Stomach (tissue), 8 donors: ENCODE measurements at regions not wholly inside any gene's neighbourhood (a gene's known extent, or its start where the extent isn't known, plus 50 kb on each side); places are given as distances from the start of the nearest gene placed in this dataset.
"Not testable (repeated sequence)": the region's sequence is repeated elsewhere in the genome, so short reads cannot be mapped to it uniquely, and the experiment has no call there.

ENCODE experiments used
- DNase-seq, 2 donors: peaks; one replicate each; pipeline versions ENCODE4 v3.0.0 to v3.0.0-alpha.2; 2013 to 2019
- H3K27ac ChIP-seq, 5 donors: fragments of 200-600 bp in 4 of 5; sonication (generic) in 4 of 5; one replicate each; pipeline ENCODE4 v1.5.1; 2013 to 2019; ENCODE audit warnings: mild to moderate bottlenecking in 1 of 5, moderate library complexity in 1 of 5
- H3K27me3 ChIP-seq, 3 donors: fragments of 200-600 bp; sonication (generic); one replicate each; pipeline ENCODE4 v1.5.1; 2017 to 2019; ENCODE audit warnings: mixed run types in 1 of 3
- H3K36me3 ChIP-seq, 4 donors: fragments of 200-600 bp; sonication (generic); 1 replicate in 3 of 4; 2 replicates in 1 of 4; pipeline ENCODE4 v1.5.1; 2016 to 2019
- H3K4me1 ChIP-seq, 4 donors: fragments of 200-600 bp; sonication (generic); one replicate each; pipeline ENCODE4 v1.5.1; 2016 to 2019
- H3K4me3 ChIP-seq, 4 donors: fragments of 200-600 bp; sonication (generic) in 3 of 4; one replicate each; pipeline ENCODE4 v1.5.1; 2016 to 2019; ENCODE audit warnings: mild to moderate bottlenecking in 1 of 4
- H3K9me3 ChIP-seq, 4 donors: fragments of 200-600 bp; sonication (generic); one replicate each; pipeline ENCODE4 v1.5.1; 2016 to 2019
- CTCF ChIP-seq, 7 experiments: fragments of 450-650 bp in 4 of 7; fragments of 200-600 bp in 3 of 7; sonication (generic) in 3 of 7; IDR thresholded peaks; one replicate each; pipeline ENCODE4 v1.5.1; 2016 to 2019; ENCODE audit warnings: antibody characterized with exemption in 7 of 7, control low read depth in 2 of 7, mild to moderate bottlenecking in 1 of 7
- EP300 ChIP-seq: sonication (generic); formaldehyde crosslinking; IDR thresholded peaks from one replicate; pipeline ENCODE4 v1.6.1; 2017; ENCODE audit warnings: antibody characterized with exemption
- POLR2A ChIP-seq, 4 donors: fragments of 450-650 bp; IDR thresholded peaks; one replicate each; pipeline ENCODE4 v1.6.1; 2016; ENCODE audit warnings: antibody characterized with exemption in 4 of 4, control low read depth in 2 of 4, mild to moderate bottlenecking in 1 of 4, moderate library complexity in 1 of 4
- POLR2AphosphoS5 ChIP-seq, 3 donors: sonication (generic); formaldehyde crosslinking; IDR thresholded peaks; one replicate each; pipeline ENCODE4 v1.6.1; 2016; ENCODE audit warnings: antibody characterized with exemption in 3 of 3
- WGBS, 5 donors: extraction: QIAGEN DNeasy Blood & Tissue Kit in 3 of 5; methylation state at CpG; one replicate each; pipeline versions ENCODE4 v1.1.5 to v1.1.7; 2013 to 2018; 5-methylcytosine and 5-hydroxymethylcytosine counted together
- intact Hi-C: fragments of 100-400 bp; cut with DNase I; formaldehyde crosslinking; loops from one replicate; pipeline ENCODE4 v1.15.1; 2023; ENCODE audit warnings: low total_unique reads
- donor health status: healthy with polysubstance abuse.
- donor health status: Bipolar disorder and iron deficiency.
- donor health status: healthy.

GRCh38 chr3:178139116-178139515, 397.1 kb upstream of the KCNMB2 start:
- no peaks in the 10 kb centered on the region for H3K27me3 ChIP-seq
- DNase-seq, result no peak
- H3K36me3 ChIP-seq, result no peaks in the 10 kb centered on the region
- TF ChIP-seq CTCF (IDR thresholded peaks at IDR 0.05) (no peak), POLR2AphosphoS5 (IDR thresholded peaks at IDR 0.05) (no peak), POLR2A (IDR thresholded peaks at IDR 0.05) (no peak)
- no peak overlapping the region for H3K4me3 ChIP-seq
- no peaks in the 10 kb centered on the region for H3K9me3 ChIP-seq
- H3K4me1 ChIP-seq, result no peaks in the 10 kb centered on the region
- intact Hi-C loops, result no loop called here
- no peak overlapping the region for H3K27ac ChIP-seq

DNA sequence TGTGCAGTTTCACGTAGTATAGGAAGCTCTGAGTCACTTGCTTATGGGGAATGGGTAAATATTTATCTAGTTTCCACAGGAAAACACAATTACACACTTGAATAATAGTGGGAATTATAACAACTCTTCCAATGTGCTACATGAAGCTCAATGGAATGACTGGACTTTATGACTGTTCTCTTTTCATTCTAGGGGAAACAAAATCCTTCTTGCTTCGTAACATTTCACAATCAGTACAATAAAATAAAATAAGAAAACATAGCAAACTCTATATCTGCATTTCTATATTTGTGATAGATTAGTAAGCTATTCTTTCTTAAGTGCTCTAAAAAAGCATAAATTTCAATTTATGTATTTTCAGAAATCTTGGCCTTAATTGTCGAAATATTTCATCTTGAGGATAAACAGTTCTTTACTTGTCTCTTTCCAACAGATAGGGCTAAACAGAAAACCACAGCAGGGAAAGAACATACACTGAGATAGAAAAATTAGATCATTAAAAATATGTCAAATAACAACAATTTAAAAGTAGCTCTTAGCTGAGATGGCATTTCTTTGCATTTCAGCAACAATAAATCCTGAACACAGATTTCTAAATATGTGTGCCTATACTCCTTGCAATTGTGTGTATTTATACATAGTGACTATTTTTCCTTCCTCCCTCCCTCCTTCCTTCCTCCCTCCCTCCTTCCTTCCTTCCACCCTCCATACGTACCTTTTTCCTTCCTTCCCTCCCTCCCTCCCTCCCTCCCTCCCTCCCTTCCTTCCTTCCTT, 395.5 kb upstream of the KCNMB2 start:
- Histone ChIP-seq H3K27ac (no peak overlapping the region), H3K27me3 (no peaks in the 10 kb centered on the region), H3K36me3 (no peaks in the 10 kb centered on the region), H3K9me3 (no peaks in the 10 kb centered on the region), H3K4me1 (no peaks in the 10 kb centered on the region), H3K4me3 (no peak overlapping the region)
- no peak for TF ChIP-seq POLR2AphosphoS5 (IDR thresholded peaks at IDR 0.05)
- TF ChIP-seq CTCF (IDR thresholded peaks at IDR 0.05), result no peak
- no peak for TF ChIP-seq EP300
- no peak for TF ChIP-seq POLR2A (IDR thresholded peaks at IDR 0.05)
- peak in 1 of 2 donors; percentile 14 for DNase-seq
- intact Hi-C loops, result no loop called here
- whole genome bisulfite sequencing, 5 donors, result 57 to 68% (median 58%) methylated on average over 4 of the region's 4 CpGs

DNA sequence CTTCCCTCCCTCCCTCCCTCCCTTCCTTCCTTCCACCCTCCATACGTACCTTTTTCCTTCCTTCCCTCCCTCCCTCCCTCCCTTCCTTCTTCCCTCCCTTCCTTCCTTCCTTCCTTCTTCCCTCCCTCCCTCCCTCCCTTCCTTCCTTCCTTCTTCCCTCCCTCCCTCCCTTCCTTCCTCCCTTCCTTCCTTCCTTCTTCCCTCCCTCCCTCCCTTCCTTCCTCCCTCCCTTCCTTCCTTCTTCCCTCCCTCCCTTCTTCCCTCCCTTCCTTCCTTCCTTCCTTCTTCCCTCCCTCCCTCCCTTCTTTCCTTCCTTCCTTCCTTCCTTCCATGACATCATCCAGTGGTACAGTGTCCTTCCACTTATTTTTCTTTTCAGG, 394.9 kb upstream of the KCNMB2 start:
- H3K27me3 ChIP-seq, H3K36me3 ChIP-seq, H3K9me3 ChIP-seq, intact Hi-C loops, H3K4me1 ChIP-seq, DNase-seq, H3K27ac ChIP-seq, H3K4me3 ChIP-seq: not testable (repeated sequence)
- WGBS, 5 donors, result no CpG with 5 or more reads among the region's 1 CpG

GRCh38 chr3:178146406-178146831, 389.8 kb upstream of the KCNMB2 start:
- TF ChIP-seq POLR2A (IDR thresholded peaks at IDR 0.05) (no peak), POLR2AphosphoS5 (IDR thresholded peaks at IDR 0.05) (no peak), EP300 (no peak), CTCF (IDR thresholded peaks at IDR 0.05) (no peak)
- no peaks in the 10 kb centered on the region for H3K27me3 ChIP-seq
- no peak overlapping the region for H3K4me3 ChIP-seq
- no peaks in the 10 kb centered on the region for H3K4me1 ChIP-seq
- intact Hi-C loops, result no loop called here
- no peaks in the 10 kb centered on the region for H3K9me3 ChIP-seq
- no peak for DNase-seq
- no peaks in the 10 kb centered on the region for H3K36me3 ChIP-seq
- no peak overlapping the region for H3K27ac ChIP-seq

DNA sequence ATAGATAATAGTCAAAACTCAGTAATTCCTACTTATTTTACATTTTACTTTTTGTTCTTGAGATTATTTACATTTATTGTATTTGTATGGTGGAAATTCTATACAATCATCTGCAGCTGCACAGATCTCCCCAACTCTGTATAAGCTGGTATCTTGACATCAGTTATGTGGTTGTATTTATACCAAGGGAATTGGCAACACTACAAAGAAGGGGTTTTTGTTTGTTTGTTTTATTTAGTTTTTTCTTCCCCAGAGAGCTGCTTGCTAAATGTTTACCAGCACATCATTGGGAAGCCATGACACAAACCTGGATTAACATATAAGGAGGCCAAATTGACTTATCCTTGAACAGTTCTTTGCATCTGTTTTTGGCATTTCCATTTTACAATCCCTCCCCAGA, 389.2 kb upstream of the KCNMB2 start:
- no peaks in the 10 kb centered on the region for H3K4me1 ChIP-seq
- TF ChIP-seq EP300, result no peak
- TF ChIP-seq POLR2A (IDR thresholded peaks at IDR 0.05), result no peak
- TF ChIP-seq POLR2AphosphoS5 (IDR thresholded peaks at IDR 0.05), result no peak
- TF ChIP-seq CTCF (IDR thresholded peaks at IDR 0.05), result no peak
- H3K4me3 ChIP-seq, result no peak overlapping the region
- no peaks in the 10 kb centered on the region for H3K9me3 ChIP-seq
- H3K36me3 ChIP-seq, result no peaks in the 10 kb centered on the region
- intact Hi-C loops, result no loop called here
- no peaks in the 10 kb centered on the region for H3K27me3 ChIP-seq
- no peak overlapping the region for H3K27ac ChIP-seq
- DNase-seq, result no peak
